Kidney (tissue), 13 donors: ENCODE measurements at regions not wholly inside any gene's neighbourhood (a gene's known extent, or its start where the extent isn't known, plus 50 kb on each side); places are given as distances from the start of the nearest gene placed in this dataset.

Source experiments
- DNase-seq, 5 donors: peaks; one replicate each; pipeline ENCODE4 v3.0.0-alpha.2; 2013 to 2020
- FAIRE-seq: peaks from 2 replicates; lab custom pipeline; 2012; peaks lifted over from hg19 to GRCh38; lab: Jason Lieb, UNC
- H3K27ac ChIP-seq, 2 donors: one replicate each; pipeline ENCODE4 v1.7.0; 2013; ENCODE audit warnings: low read depth in 2 of 2, low read length in 2 of 2, inconsistent platforms in 1 of 2
- H3K27me3 ChIP-seq: one replicate; pipeline ENCODE4 v1.7.1; 2013; ENCODE audit warnings: low read length, inconsistent platforms; ENCODE audit not compliant: control insufficient read depth, insufficient read depth
- H3K36me3 ChIP-seq, 3 donors: one replicate each; pipeline versions ENCODE4 v1.7.0 to v1.7.1; 2013; ENCODE audit warnings: low read length in 3 of 3, control low read depth in 1 of 3, inconsistent platforms in 1 of 3; ENCODE audit not compliant: insufficient read depth in 3 of 3, control insufficient read depth in 2 of 3
- H3K4me1 ChIP-seq, 3 donors: one replicate each; pipeline versions ENCODE4 v1.7.0 to v1.7.1; 2013; ENCODE audit warnings: low read length in 3 of 3, inconsistent platforms in 1 of 3, low read depth in 1 of 3; ENCODE audit not compliant: control insufficient read depth in 2 of 3, insufficient read depth in 2 of 3
- H3K4me3 ChIP-seq, 3 donors: one replicate each; pipeline versions ENCODE4 v1.7.0 to v1.8.1; 2013; ENCODE audit warnings: low read length in 3 of 3, control low read depth in 1 of 3, inconsistent platforms in 1 of 3
- H3K9ac ChIP-seq, 3 donors: one replicate each; pipeline versions ENCODE4 v1.7.0 to v1.7.1; 2013; ENCODE audit warnings: low read length in 3 of 3, control low read depth in 1 of 3, inconsistent platforms in 1 of 3
- H3K9me3 ChIP-seq, 3 donors: one replicate each; pipeline versions ENCODE4 v1.7.0 to v1.7.1; 2013; ENCODE audit warnings: low read length in 3 of 3, control low read depth in 1 of 3, inconsistent platforms in 1 of 3; ENCODE audit not compliant: control insufficient read depth in 2 of 3, insufficient read depth in 1 of 3
- CTCF ChIP-seq: IDR thresholded peaks from 3 replicates; pipeline ENCODE4 v1.5.1; 2012; ENCODE audit warnings: mild to moderate bottlenecking, moderate library complexity, borderline replicate concordance; ENCODE audit not compliant: insufficient read depth; ENCODE audit errors: extremely low read depth
- intact Hi-C: fragments of 100-400 bp; cut with DNase I; formaldehyde crosslinking; loops from one replicate; pipeline ENCODE4 v1.11.1; 2022
- donor health status: control.
- donor health status: control.
- donor health status: control.
- donor health status: control.
- donor health status: control.
- donor health status: DM: yes; HTN: yes; CAD: no.
- donor health status: Normal renal cell carcinoma (clear cell type).

DNA sequence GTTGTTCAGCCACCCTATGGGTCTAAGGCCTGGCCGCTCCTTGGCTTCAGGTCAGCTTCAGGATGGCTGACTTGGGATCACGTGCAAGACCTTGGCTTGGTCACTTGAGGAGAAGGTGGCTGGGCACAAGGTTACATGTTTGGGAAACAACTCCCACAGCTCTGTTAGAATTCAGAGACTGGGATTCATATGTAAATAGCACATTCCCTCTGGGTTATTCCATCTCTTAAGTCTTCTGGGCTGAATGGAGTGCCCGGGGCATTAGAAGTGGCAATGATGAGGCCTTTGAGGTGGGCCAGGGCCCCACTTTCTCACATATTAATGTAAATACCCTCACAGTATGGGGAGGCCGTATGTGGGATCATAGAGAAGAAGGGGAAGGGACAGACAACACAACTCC is 150.9 kb downstream of the EFNB2 start:
- Histone ChIP-seq H3K27me3 (no peaks in the 10 kb centered on the region), H3K36me3 (no peaks in the 10 kb centered on the region), H3K4me1 (no peaks in the 10 kb centered on the region), H3K27ac (no peak overlapping the region), H3K4me3 (no peak overlapping the region), H3K9me3 (no peaks in the 10 kb centered on the region), H3K9ac (no peak overlapping the region)
- DNase-seq (no peak), FAIRE-seq (no peak)
- intact Hi-C loops, result no loop called here
- no peak for TF ChIP-seq CTCF

GRCh38 chr13:106383791-106384190 is 151.7 kb downstream of the EFNB2 start:
- intact Hi-C loops, result no loop called here
- no peak for TF ChIP-seq CTCF
- no peak for DNase-seq
- no peak overlapping the region for H3K4me3 ChIP-seq
- no peaks in the 10 kb centered on the region for H3K36me3 ChIP-seq
- no peak for FAIRE-seq
- H3K9ac ChIP-seq, result no peak overlapping the region
- no peak overlapping the region for H3K27ac ChIP-seq
- no peaks in the 10 kb centered on the region for H3K9me3 ChIP-seq
- H3K27me3 ChIP-seq, result no peaks in the 10 kb centered on the region
- H3K4me1 ChIP-seq, result no peaks in the 10 kb centered on the region

DNA sequence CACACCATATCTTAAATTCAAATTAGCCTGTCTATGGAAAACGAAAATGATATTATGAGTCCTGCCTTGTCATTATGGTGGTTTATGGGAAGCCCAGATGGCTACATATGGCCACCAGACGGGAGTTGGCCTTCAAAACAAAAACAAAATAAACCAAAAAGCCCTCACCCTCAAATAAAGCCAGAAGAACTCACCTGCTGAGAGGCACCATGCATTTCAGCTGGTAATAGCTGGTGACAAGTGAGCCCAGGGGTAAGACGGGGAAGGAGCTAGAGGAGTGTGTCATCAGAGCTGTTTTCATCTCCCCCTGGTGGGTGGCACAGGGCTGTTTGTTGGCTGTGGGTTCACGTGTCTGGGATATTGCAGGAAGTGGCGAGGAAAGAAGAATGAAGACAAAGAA is 152.9 kb downstream of the EFNB2 start:
- no peak overlapping the region for H3K27ac ChIP-seq
- DNase-seq (no peak), FAIRE-seq (no peak)
- H3K36me3 ChIP-seq, result no peaks in the 10 kb centered on the region
- no peak overlapping the region for H3K4me3 ChIP-seq
- no peak overlapping the region for H3K9ac ChIP-seq
- intact Hi-C loops, result no loop called here
- no peaks in the 10 kb centered on the region for H3K27me3 ChIP-seq
- no peak for TF ChIP-seq CTCF
- H3K4me1 ChIP-seq, result no peaks in the 10 kb centered on the region
- no peaks in the 10 kb centered on the region for H3K9me3 ChIP-seq

- intact Hi-C loops, result no loop called here
- H3K36me3 ChIP-seq, result no peaks in the 10 kb centered on the region
- no peak overlapping the region for H3K9ac ChIP-seq
- TF ChIP-seq CTCF, result no peak
- H3K4me1 ChIP-seq, result no peaks in the 10 kb centered on the region
- FAIRE-seq (no peak), DNase-seq (peak in 2 of 5 donors; percentile 52 to 73)
- no peak overlapping the region for H3K4me3 ChIP-seq
- no peaks in the 10 kb centered on the region for H3K27me3 ChIP-seq
- no peak overlapping the region for H3K27ac ChIP-seq
- no peaks in the 10 kb centered on the region for H3K9me3 ChIP-seq
Measured at GRCh38 chr13:106381091-106381490, 154.4 kb downstream of the EFNB2 start.
